Astrocyte (in vitro differentiated cells and primary cell): ENCODE measurements at regions not wholly inside any gene's neighbourhood (a gene's known extent, or its start where the extent isn't known, plus 50 kb on each side); places are given as distances from the start of the nearest gene placed in this dataset.

Source experiments
- EZH2 ChIP-seq: IDR thresholded peaks from 2 replicates; pipeline ENCODE4 v1.6.1; 2012; ENCODE audit warnings: mild to moderate bottlenecking, low read length, inconsistent platforms; ENCODE audit not compliant: insufficient read depth
- TF ChIP-seq, protein P1 (sequence below): IDR thresholded peaks from 2 replicates; pipeline ENCODE4 v1.5.1; 2011; ENCODE audit warnings: low read depth, mild to moderate bottlenecking, inconsistent platforms, low read length, moderate library complexity; ENCODE audit not compliant: insufficient read depth

DNA sequence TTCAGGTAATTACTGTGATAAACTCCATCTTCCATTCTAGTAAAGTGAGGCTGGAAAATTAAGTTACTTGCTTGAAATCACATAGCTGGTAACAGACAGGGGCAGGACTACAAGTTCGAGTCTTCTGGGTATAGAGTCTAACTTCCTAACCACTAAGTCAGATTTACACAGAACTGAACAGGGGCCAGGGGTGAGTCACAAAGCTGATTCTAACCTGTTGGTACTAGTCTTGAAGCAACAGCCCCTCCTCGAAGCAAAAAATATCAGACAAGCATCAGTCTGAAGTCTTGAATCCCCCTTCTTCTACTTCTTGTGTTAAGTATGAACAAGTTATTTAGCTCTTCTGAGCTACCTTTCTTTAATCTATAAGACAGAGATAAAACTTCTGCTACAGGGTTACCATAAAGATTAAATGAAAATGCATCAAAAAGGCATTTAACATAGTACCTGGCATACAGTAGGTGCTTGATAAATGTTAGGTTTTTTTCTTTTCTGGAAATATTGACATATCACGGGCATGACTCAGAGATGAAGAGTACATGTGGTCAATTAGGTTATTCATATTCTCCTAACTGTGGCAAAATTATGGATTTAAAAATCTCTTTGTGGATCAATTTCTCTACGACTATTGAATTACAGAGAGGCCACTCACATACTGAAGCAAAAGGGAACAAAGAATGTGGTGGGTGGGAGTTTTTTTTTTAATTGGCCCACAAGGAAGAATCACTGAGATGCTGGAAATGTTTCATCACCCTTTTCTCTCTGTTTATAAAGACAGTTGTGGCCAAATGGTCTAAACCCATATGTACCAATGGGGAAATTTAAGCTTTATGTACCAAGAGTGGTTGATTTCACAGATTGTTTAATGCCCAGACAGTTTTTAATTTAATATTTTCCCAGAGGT, 266.9 kb upstream of the DYNLRB2 start:
- no peak for TF ChIP-seq EZH2
- TF ChIP-seq, protein P1, sequence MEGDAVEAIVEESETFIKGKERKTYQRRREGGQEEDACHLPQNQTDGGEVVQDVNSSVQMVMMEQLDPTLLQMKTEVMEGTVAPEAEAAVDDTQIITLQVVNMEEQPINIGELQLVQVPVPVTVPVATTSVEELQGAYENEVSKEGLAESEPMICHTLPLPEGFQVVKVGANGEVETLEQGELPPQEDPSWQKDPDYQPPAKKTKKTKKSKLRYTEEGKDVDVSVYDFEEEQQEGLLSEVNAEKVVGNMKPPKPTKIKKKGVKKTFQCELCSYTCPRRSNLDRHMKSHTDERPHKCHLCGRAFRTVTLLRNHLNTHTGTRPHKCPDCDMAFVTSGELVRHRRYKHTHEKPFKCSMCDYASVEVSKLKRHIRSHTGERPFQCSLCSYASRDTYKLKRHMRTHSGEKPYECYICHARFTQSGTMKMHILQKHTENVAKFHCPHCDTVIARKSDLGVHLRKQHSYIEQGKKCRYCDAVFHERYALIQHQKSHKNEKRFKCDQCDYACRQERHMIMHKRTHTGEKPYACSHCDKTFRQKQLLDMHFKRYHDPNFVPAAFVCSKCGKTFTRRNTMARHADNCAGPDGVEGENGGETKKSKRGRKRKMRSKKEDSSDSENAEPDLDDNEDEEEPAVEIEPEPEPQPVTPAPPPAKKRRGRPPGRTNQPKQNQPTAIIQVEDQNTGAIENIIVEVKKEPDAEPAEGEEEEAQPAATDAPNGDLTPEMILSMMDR = no peak
